GM12878 (cell line): ENCODE measurements at regions not wholly inside any gene's neighbourhood (a gene's known extent, or its start where the extent isn't known, plus 50 kb on each side); places are given as distances from the start of the nearest gene placed in this dataset.

ENCODE experiments used
- ATAC-seq: fragments of 200-7000 bp; cut with Tn5 transposase; 3 replicates; pipeline ENCODE4 v1.9.1; 2020; ENCODE audit warnings: mild to moderate bottlenecking, moderate library complexity
- BruUV-seq: library from RNA; stranded (reverse); fragments of 400-500 nt; replicated peaks from 2 replicates; lab custom pipeline; 2021; lab: Mats Ljungman, UMichigan
- CTCF ChIA-PET: fragments of 300-600 bp; sonication (Branson Sonifier 250); formaldehyde crosslinking; extraction: SDS; loops from one replicate; lab custom pipeline; 2021; ENCODE audit warnings: inconsistent platforms; lab: Yijun Ruan, JAX
- POLR2A ChIA-PET: fragments of 350-600 bp; formaldehyde crosslinking; extraction: SDS; loops from one replicate; lab custom pipeline; 2021; ENCODE audit warnings: inconsistent platforms; lab: Charles Lee
- RAD21 ChIA-PET: fragments of 300-600 bp; sonication (Branson Sonifier 250); formaldehyde crosslinking; loops from one replicate; lab custom pipeline; 2023; ENCODE audit warnings: antibody characterized with exemption; ENCODE audit not compliant: unreplicated experiment; lab: Charles Lee
- SMC1A ChIA-PET: fragments of 300-600 bp; sonication (Branson Sonifier 250); formaldehyde crosslinking; loops from one replicate; lab custom pipeline; 2023; ENCODE audit not compliant: unreplicated experiment, uncharacterized antibody; lab: Charles Lee
- DNase-seq: peaks from one replicate; pipeline ENCODE4 v3.0.0-alpha.2; 2011; ENCODE audit warnings: low read depth, low spot score
- FAIRE-seq: peaks from 3 replicates; lab custom pipeline; 2011; peaks lifted over from hg19 to GRCh38; lab: Jason Lieb, UNC
- H2AFZ ChIP-seq: 2 replicates; pipeline ENCODE4 v1.6.0; 2011; ENCODE audit warnings: low read depth, low read length, control low read depth; ENCODE audit not compliant: control insufficient read depth
- H3K27ac ChIP-seq: 2 replicates; pipeline ENCODE4 v1.5.1; 2011; ENCODE audit warnings: control low read depth; ENCODE audit not compliant: control insufficient read depth, insufficient read depth
- H3K27me3 ChIP-seq, 2 experiments: replicated peaks in 1 of 2; 2 replicates each; pipeline versions ENCODE4 v1.6.0 to v1.6.1; 2011; ENCODE audit warnings: low read length in 1 of 2; ENCODE audit not compliant: control insufficient read depth in 2 of 2, insufficient read depth in 2 of 2
- H3K36me3 ChIP-seq, 2 experiments: 2 replicates each; pipeline ENCODE4 v1.5.1; 2011; ENCODE audit warnings: low read length in 1 of 2; ENCODE audit not compliant: control insufficient read depth in 2 of 2, insufficient read depth in 2 of 2
- H3K4me1 ChIP-seq: 2 replicates; pipeline ENCODE4 v1.6.1; 2011; ENCODE audit warnings: mild to moderate bottlenecking, low read length, moderate library complexity, mixed read lengths; ENCODE audit not compliant: control insufficient read depth, insufficient read depth
- H3K4me2 ChIP-seq: 2 replicates; pipeline ENCODE4 v1.6.0; 2011; ENCODE audit warnings: control low read depth; ENCODE audit not compliant: control insufficient read depth, insufficient read depth
- H3K4me3 ChIP-seq: fragments of 200-600 bp; sonication (generic); 2 replicates; pipeline ENCODE4 v1.5.1; 2016
- H3K79me2 ChIP-seq: 2 replicates; pipeline ENCODE4 v1.6.0; 2011; ENCODE audit warnings: low read length; ENCODE audit not compliant: control insufficient read depth, insufficient read depth
- H3K9ac ChIP-seq: 2 replicates; pipeline ENCODE4 v1.8.0; 2011; ENCODE audit warnings: low read length, control low read depth, mixed read lengths; ENCODE audit not compliant: control insufficient read depth, insufficient read depth
- H3K9me3 ChIP-seq: replicated peaks from 3 replicates; pipeline ENCODE4 v1.5.1; 2011; ENCODE audit warnings: mild to moderate bottlenecking, low read length; ENCODE audit not compliant: control insufficient read depth, insufficient read depth
- H4K20me1 ChIP-seq: 2 replicates; pipeline ENCODE4 v1.6.0; 2011; ENCODE audit not compliant: control insufficient read depth, insufficient read depth
- EZH2 ChIP-seq: IDR thresholded peaks from 2 replicates; pipeline ENCODE4 v1.6.1; 2012; ENCODE audit warnings: low read depth, mild to moderate bottlenecking, control low read depth, inconsistent platforms, low read length, borderline replicate concordance; ENCODE audit not compliant: control insufficient read depth
- POLR2AphosphoS2 ChIP-seq: IDR thresholded peaks from 2 replicates; pipeline ENCODE4 v1.6.1; 2011; ENCODE audit warnings: low read depth, mild to moderate bottlenecking, low read length, improper control_type of control experiment, moderate library complexity
- RB1 ChIP-seq: fragments of 450-650 bp; formaldehyde crosslinking; IDR thresholded peaks from 2 replicates; pipeline ENCODE4 v1.6.1; 2017; ENCODE audit warnings: mild to moderate bottlenecking, borderline replicate concordance
- SMC3 ChIP-seq: IDR thresholded peaks from 2 replicates; pipeline ENCODE4 v1.6.1; 2011; ENCODE audit warnings: low read length, improper control_type of control experiment, borderline replicate concordance
- WGBS: methylation state at CpG from one replicate; pipeline ENCODE4 v1.1.6; 2016; ENCODE audit warnings: low lambda C conversion rate; ENCODE audit not compliant: insufficient replicate concordance, insufficient coverage; ENCODE audit errors: missing lambda C conversion rate; 5-methylcytosine and 5-hydroxymethylcytosine counted together
- in situ Hi-C: fragments of 300-500 bp; cut with MboI; formaldehyde crosslinking; loops from 9 replicates; pipeline ENCODE4 v1.14.3; 2018; ENCODE audit warnings: mixed read lengths
- intact Hi-C: fragments of 100-400 bp; cut with micrococcal nuclease; formaldehyde crosslinking; loops from one replicate; pipeline ENCODE4 v1.14.2; 2022; ENCODE audit not compliant: unreplicated experiment
- TF ChIP-seq, protein P1 (sequence below): fragments of 450-650 bp; formaldehyde crosslinking; IDR thresholded peaks from 2 replicates; pipeline ENCODE4 v1.5.0; 2022; ENCODE audit warnings: mild to moderate bottlenecking, missing genetic modification characterization

DNA sequence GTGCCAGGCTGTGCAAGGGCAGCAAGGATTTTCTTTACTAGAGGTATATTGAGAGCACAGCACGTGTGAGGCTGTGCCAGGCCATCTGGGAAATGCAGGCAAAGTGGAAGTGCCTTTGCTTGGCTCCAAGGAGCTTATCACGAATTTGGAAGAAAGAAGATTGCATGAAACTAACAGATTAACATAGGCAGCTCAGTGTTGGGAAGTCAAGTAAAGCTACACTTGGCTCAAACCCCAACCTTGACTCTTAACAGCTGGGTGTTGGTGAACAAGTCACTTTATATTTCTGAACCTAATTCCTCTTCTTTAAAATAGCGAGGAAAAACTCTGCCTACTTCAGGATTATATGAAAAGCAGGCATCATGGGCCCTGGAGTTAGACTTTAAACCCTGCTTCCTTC is 105.2 kb downstream of the PLCE1 start:
- RAD21 ChIA-PET: no interaction called here
- no TSS peak for BruUV-seq
- POLR2A ChIA-PET: no interaction called here
- TF ChIP-seq, protein P1, sequence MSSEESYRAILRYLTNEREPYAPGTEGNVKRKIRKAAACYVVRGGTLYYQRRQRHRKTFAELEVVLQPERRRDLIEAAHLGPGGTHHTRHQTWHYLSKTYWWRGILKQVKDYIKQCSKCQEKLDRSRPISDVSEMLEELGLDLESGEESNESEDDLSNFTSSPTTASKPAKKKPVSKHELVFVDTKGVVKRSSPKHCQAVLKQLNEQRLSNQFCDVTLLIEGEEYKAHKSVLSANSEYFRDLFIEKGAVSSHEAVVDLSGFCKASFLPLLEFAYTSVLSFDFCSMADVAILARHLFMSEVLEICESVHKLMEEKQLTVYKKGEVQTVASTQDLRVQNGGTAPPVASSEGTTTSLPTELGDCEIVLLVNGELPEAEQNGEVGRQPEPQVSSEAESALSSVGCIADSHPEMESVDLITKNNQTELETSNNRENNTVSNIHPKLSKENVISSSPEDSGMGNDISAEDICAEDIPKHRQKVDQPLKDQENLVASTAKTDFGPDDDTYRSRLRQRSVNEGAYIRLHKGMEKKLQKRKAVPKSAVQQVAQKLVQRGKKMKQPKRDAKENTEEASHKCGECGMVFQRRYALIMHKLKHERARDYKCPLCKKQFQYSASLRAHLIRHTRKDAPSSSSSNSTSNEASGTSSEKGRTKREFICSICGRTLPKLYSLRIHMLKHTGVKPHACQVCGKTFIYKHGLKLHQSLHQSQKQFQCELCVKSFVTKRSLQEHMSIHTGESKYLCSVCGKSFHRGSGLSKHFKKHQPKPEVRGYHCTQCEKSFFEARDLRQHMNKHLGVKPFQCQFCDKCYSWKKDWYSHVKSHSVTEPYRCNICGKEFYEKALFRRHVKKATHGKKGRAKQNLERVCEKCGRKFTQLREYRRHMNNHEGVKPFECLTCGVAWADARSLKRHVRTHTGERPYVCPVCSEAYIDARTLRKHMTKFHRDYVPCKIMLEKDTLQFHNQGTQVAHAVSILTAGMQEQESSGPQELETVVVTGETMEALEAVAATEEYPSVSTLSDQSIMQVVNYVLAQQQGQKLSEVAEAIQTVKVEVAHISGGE (CRISPR knock-in tag): no peak
- TF ChIP-seq SMC3 (no peak), POLR2AphosphoS2 (no peak), EZH2 (no peak), RB1 (no peak)
- H4K20me1 ChIP-seq: no peaks in the 10 kb centered on the region
- H3K79me2 ChIP-seq: no peaks in the 10 kb centered on the region
- no peak overlapping the region for H3K4me2 ChIP-seq
- no peak overlapping the region for H3K9ac ChIP-seq
- no peaks in the 10 kb centered on the region for H3K9me3 ChIP-seq
- no peaks in the 10 kb centered on the region for H3K4me1 ChIP-seq
- CTCF ChIA-PET: no interaction called here
- no peaks in the 10 kb centered on the region for H3K27me3 ChIP-seq
- ATAC-seq: no peak
- in situ Hi-C loops (no loop called here), intact Hi-C loops (no loop called here)
- FAIRE-seq: no peak
- H3K36me3 ChIP-seq: no peaks in the 10 kb centered on the region
- WGBS: 1% methylated on average over 3 of the region's 3 CpGs
- no peak for DNase-seq
- SMC1A ChIA-PET: no interaction called here
- H3K27ac ChIP-seq: no peak overlapping the region
- H3K4me3 ChIP-seq: no peak overlapping the region
- no peak overlapping the region for H2AFZ ChIP-seq
